MCF 10A (cell line): ENCODE measurements at regions not wholly inside any gene's neighbourhood (a gene's known extent, or its start where the extent isn't known, plus 50 kb on each side); places are given as distances from the start of the nearest gene placed in this dataset.

ENCODE experiments used
- BruUV-seq: library from RNA; stranded (reverse); fragments of 400-500 nt; replicated peaks from 2 replicates; lab custom pipeline; 2021; lab: Mats Ljungman, UMichigan
- CTCF ChIA-PET: fragments of 300-600 bp; sonication (Branson Sonifier 250); formaldehyde crosslinking; extraction: SDS; loops from one replicate; lab custom pipeline; 2021; ENCODE audit warnings: antibody characterized with exemption, inconsistent platforms; lab: Yijun Ruan, JAX
- POLR2A ChIA-PET: fragments of 300-600, 350-650 bp; sonication (Branson Sonifier 250); formaldehyde crosslinking; extraction: SDS; loops from one replicate; lab custom pipeline; 2020; ENCODE audit warnings: antibody characterized with exemption, inconsistent platforms; lab: Yijun Ruan, JAX
- DNase-seq: peaks from one replicate; pipeline ENCODE4 v3.0.0-alpha.2; 2018; ENCODE audit not compliant: unreplicated experiment
- H3K27ac Mint-ChIP-seq: one replicate; pipeline ENCODE4 v1.8.0; 2022; ENCODE audit warnings: mild to moderate bottlenecking, low read depth, mixed read lengths; ENCODE audit not compliant: unreplicated experiment
- H3K27me3 Mint-ChIP-seq: one replicate; pipeline ENCODE4 v1.8.0; 2022; ENCODE audit warnings: mixed read lengths; ENCODE audit not compliant: insufficient read depth, unreplicated experiment
- H3K36me3 Mint-ChIP-seq: one replicate; pipeline ENCODE4 v1.8.0; 2022; ENCODE audit warnings: mild to moderate bottlenecking, moderate library complexity, mixed read lengths; ENCODE audit not compliant: insufficient read depth, unreplicated experiment
- H3K4me1 Mint-ChIP-seq: one replicate; pipeline ENCODE4 v1.8.0; 2022; ENCODE audit warnings: mixed read lengths; ENCODE audit not compliant: insufficient read depth, unreplicated experiment
- H3K4me3 Mint-ChIP-seq: one replicate; pipeline ENCODE4 v1.8.0; 2022; ENCODE audit warnings: mild to moderate bottlenecking, moderate library complexity, mixed read lengths; ENCODE audit not compliant: unreplicated experiment
- H3K9me3 Mint-ChIP-seq: one replicate; pipeline ENCODE4 v1.8.0; 2022; ENCODE audit warnings: mixed read lengths; ENCODE audit not compliant: unreplicated experiment
- CTCF ChIP-seq: fragments of 200-600 bp; IDR thresholded peaks from one replicate; pipeline ENCODE4 v1.8.0; 2022; ENCODE audit warnings: antibody characterized with exemption, mild to moderate bottlenecking; ENCODE audit not compliant: unreplicated experiment
- intact Hi-C: fragments of 100-400 bp; cut with micrococcal nuclease; formaldehyde crosslinking; loops from 2 replicates; pipeline ENCODE4 v1.14.1; 2022

GRCh38 chr1:186571771-186572170 lies 108.5 kb downstream of the PTGS2 start:
- intact Hi-C loops, result no loop called here
- BruUV-seq, result no TSS peak
- ChIA-PET CTCF (interaction anchor here (0.6 kb wide), 1 partner anchor 34 kb away, joined by 4 read pairs; no protein-coding TSS in a partner anchor), POLR2A (no interaction called here)
- H3K4me3 Mint-ChIP-seq, result no peak overlapping the region
- TF ChIP-seq CTCF, result no peak
- H3K36me3 Mint-ChIP-seq, result no peaks in the 10 kb centered on the region
- H3K27me3 Mint-ChIP-seq, result no peaks in the 10 kb centered on the region
- H3K27ac Mint-ChIP-seq, result no peak overlapping the region
- DNase-seq, result no peak
- no peaks in the 10 kb centered on the region for H3K9me3 Mint-ChIP-seq
- H3K4me1 Mint-ChIP-seq, result peaks cover 17% of the 10 kb centered on the region

- Mint-ChIP-seq H3K4me1 (peaks cover 9% of the 10 kb centered on the region), H3K27ac (no peak overlapping the region), H3K4me3 (no peak overlapping the region), H3K27me3 (no peaks in the 10 kb centered on the region), H3K9me3 (no peaks in the 10 kb centered on the region), H3K36me3 (no peaks in the 10 kb centered on the region)
- intact Hi-C loops, result no loop called here
- TF ChIP-seq CTCF, result no peak
- ChIA-PET POLR2A (interaction anchor here (1.3 kb wide), 1 partner anchor 9 kb away, joined by 3 read pairs; no protein-coding TSS in a partner anchor), CTCF (interaction anchor here (0.5 to 0.7 kb wide), 3 partner anchors 37 to 118 kb away, joined by 3 to 5 read pairs (median 3); no protein-coding TSS in a partner anchor)
- BruUV-seq, result no TSS peak
- peak; percentile 42 for DNase-seq
These were observed 108.9 kb upstream of the PDC start for GRCh38 chr1:186569856-186570255.

GRCh38 chr1:186568221-186568620 lies 107.3 kb upstream of the PDC start:
- Mint-ChIP-seq H3K27me3 (no peaks in the 10 kb centered on the region), H3K4me1 (peaks cover 9% of the 10 kb centered on the region), H3K27ac (no peak overlapping the region), H3K9me3 (no peaks in the 10 kb centered on the region), H3K4me3 (no peak overlapping the region), H3K36me3 (no peaks in the 10 kb centered on the region)
- ChIA-PET POLR2A (interaction anchor here (1.0 kb wide), 1 partner anchor 86 kb away, joined by 3 read pairs; no protein-coding TSS in a partner anchor), CTCF (interaction anchor here (0.6 kb wide), 1 partner anchor 28 kb away, joined by 3 read pairs; no protein-coding TSS in a partner anchor)
- intact Hi-C loops, result no loop called here
- no TSS peak for BruUV-seq
- DNase-seq, result no peak
- no peak for TF ChIP-seq CTCF

GRCh38 chr1:186566140-186566855 lies 105.4 kb upstream of the PDC start:
- DNase-seq, result no peak
- H3K4me3 Mint-ChIP-seq, result no peak overlapping the region

More at GRCh38 chr1:186566140-186566855, 105.4 kb upstream of the PDC start:
- Mint-ChIP-seq H3K27ac (no peak overlapping the region), H3K27me3 (no peaks in the 10 kb centered on the region), H3K9me3 (no peaks in the 10 kb centered on the region), H3K36me3 (no peaks in the 10 kb centered on the region), H3K4me1 (peaks cover 9% of the 10 kb centered on the region)
- BruUV-seq, result no TSS peak
- CTCF ChIA-PET, result no interaction called here
- no peak for TF ChIP-seq CTCF
- POLR2A ChIA-PET, result no interaction called here
- intact Hi-C loops, result no loop called here
